ENCODE measurements at regions not wholly inside any gene's neighbourhood (a gene's known extent, or its start where the extent isn't known, plus 50 kb on each side); places are given as distances from the start of the nearest gene placed in this dataset.

- no peak for TF ChIP-seq EZH2 (IDR thresholded peaks at IDR 0.05; ENCODE audit: low read length)
- no peak for TF ChIP-seq CTCF (optimal IDR thresholded peaks at IDR 0.05 in 1 of 3, IDR thresholded peaks at IDR 0.05 in 1 of 3, conservative IDR thresholded peaks at IDR 0.05 in 1 of 3; ENCODE audit: extremely low read depth in 1 of 3, insufficient read depth in 2 of 3, low read length in 3 of 3)
- no peak overlapping the region for H3K4me2 ChIP-seq (ENCODE audit: control insufficient read depth, extremely low read depth, insufficient read depth, low read depth, low read length)
Measured at GRCh38 chr13:75181906-75182305, 300.1 kb downstream of the TBC1D4 start.

GRCh38 chr13:75180805-75181455 lies 301.0 kb downstream of the TBC1D4 start:
- H3K9me1 ChIP-seq (ENCODE audit: control insufficient read depth, extremely low read depth, insufficient read depth, low read length): no peaks in the 10 kb centered on the region
- dilution Hi-C loops (cut with MboI; ENCODE audit: extremely low pct_ligation_motif_present, low sequenced_read_pairs): no loop called here
- no peaks in the 10 kb centered on the region for H4K20me1 ChIP-seq (ENCODE audit: control insufficient read depth, extremely low read depth, insufficient read depth, low read length)
- TF ChIP-seq CTCF (optimal IDR thresholded peaks at IDR 0.05 in 1 of 3, IDR thresholded peaks at IDR 0.05 in 1 of 3, conservative IDR thresholded peaks at IDR 0.05 in 1 of 3; ENCODE audit: extremely low read depth in 1 of 3, insufficient read depth in 2 of 3, low read length in 3 of 3): no peak
- no peak for TF ChIP-seq EZH2 (IDR thresholded peaks at IDR 0.05; ENCODE audit: low read length)
- FAIRE-seq: no peak
- no peak for DNase-seq (ENCODE audit: low read depth, low spot score)
- no peak overlapping the region for H3K27ac ChIP-seq (ENCODE audit: control insufficient read depth, insufficient read depth, low read length)
- H3K9me3 ChIP-seq (ENCODE audit: control insufficient read depth, low read depth, low read length): peaks cover 7% of the 10 kb centered on the region
- H3K36me3 ChIP-seq (ENCODE audit: control insufficient read depth in 2 of 2, extremely low read depth in 1 of 2, insufficient read depth in 2 of 2, low read length in 2 of 2): no peaks in the 10 kb centered on the region
- peaks cover 11% of the 10 kb centered on the region for H3K27me3 ChIP-seq (ENCODE audit: control insufficient read depth, extremely low read depth, insufficient read depth, low read length)
- H3K4me2 ChIP-seq (ENCODE audit: control insufficient read depth, extremely low read depth, insufficient read depth, low read depth, low read length): no peak overlapping the region
- H3K9ac ChIP-seq (ENCODE audit: control insufficient read depth, extremely low read depth, insufficient read depth, low read length): no peak overlapping the region
- no peak overlapping the region for H3K4me3 ChIP-seq (ENCODE audit: control insufficient read depth in 2 of 3, extremely low read depth in 1 of 3, insufficient read depth in 2 of 3, low read depth in 1 of 3, low read length in 3 of 3)
- H3K79me2 ChIP-seq (ENCODE audit: control insufficient read depth, insufficient read depth, low read length): no peaks in the 10 kb centered on the region
- H2AFZ ChIP-seq (ENCODE audit: control insufficient read depth, low read length): no peak overlapping the region
- H3K4me1 ChIP-seq (ENCODE audit: control insufficient read depth, extremely low read depth, insufficient read depth, low read length): peaks cover 2% of the 10 kb centered on the region

More at GRCh38 chr13:75181906-75182305, 300.1 kb downstream of the TBC1D4 start:
- dilution Hi-C loops (cut with MboI; ENCODE audit: extremely low pct_ligation_motif_present, low sequenced_read_pairs): no loop called here
- peak; percentile 62 for FAIRE-seq
- Histone ChIP-seq H4K20me1 (ENCODE audit: control insufficient read depth, extremely low read depth, insufficient read depth, low read length) (no peaks in the 10 kb centered on the region), H3K27me3 (ENCODE audit: control insufficient read depth, extremely low read depth, insufficient read depth, low read length) (peaks cover 11% of the 10 kb centered on the region), H3K4me3 (ENCODE audit: control insufficient read depth in 2 of 3, extremely low read depth in 1 of 3, insufficient read depth in 2 of 3, low read depth in 1 of 3, low read length in 3 of 3) (no peak overlapping the region), H2AFZ (ENCODE audit: control insufficient read depth, low read length) (no peak overlapping the region), H3K27ac (ENCODE audit: control insufficient read depth, insufficient read depth, low read length) (no peak overlapping the region), H3K36me3 (ENCODE audit: control insufficient read depth in 2 of 2, extremely low read depth in 1 of 2, insufficient read depth in 2 of 2, low read length in 2 of 2) (no peaks in the 10 kb centered on the region), H3K4me1 (ENCODE audit: control insufficient read depth, extremely low read depth, insufficient read depth, low read length) (peaks cover 2% of the 10 kb centered on the region), H3K9ac (ENCODE audit: control insufficient read depth, extremely low read depth, insufficient read depth, low read length) (no peak overlapping the region), H3K9me3 (ENCODE audit: control insufficient read depth, low read depth, low read length) (peaks cover 7% of the 10 kb centered on the region), H3K79me2 (ENCODE audit: control insufficient read depth, insufficient read depth, low read length) (no peaks in the 10 kb centered on the region), H3K9me1 (ENCODE audit: control insufficient read depth, extremely low read depth, insufficient read depth, low read length) (no peaks in the 10 kb centered on the region)
- peak; percentile 30 for DNase-seq (ENCODE audit: low read depth, low spot score)
